H1 (cell line): ENCODE measurements at regions not wholly inside any gene's neighbourhood (a gene's known extent, or its start where the extent isn't known, plus 50 kb on each side); places are given as distances from the start of the nearest gene placed in this dataset.
A peak's percentile ranks its signal among the peaks of the same experiment; 100 is the strongest.

Experiments used
- CTCF ChIA-PET: fragments of 300-600 bp; sonication (Branson Sonifier 250); formaldehyde crosslinking; loops from one replicate; lab custom pipeline; 2021; ENCODE audit not compliant: partially characterized antibody; lab: Charles Lee
- POLR2A ChIA-PET: fragments of 300-600 bp; sonication (Branson Sonifier 250); formaldehyde crosslinking; loops from one replicate; lab custom pipeline; 2021; ENCODE audit warnings: inconsistent platforms; ENCODE audit not compliant: partially characterized antibody; lab: Charles Lee
- DNase-seq, 2 experiments: peaks; one replicate each; pipeline versions ENCODE4 v3.0.0 to v3.0.0-alpha.2; 2010 to 2022; ENCODE audit warnings: low spot score in 2 of 2, low read depth in 1 of 2, mixed read lengths in 1 of 2
- FAIRE-seq: peaks from 2 replicates; lab custom pipeline; 2011; peaks lifted over from hg19 to GRCh38; lab: Jason Lieb, UNC
- H2AFZ ChIP-seq: 2 replicates; pipeline ENCODE4 v1.8.1; 2012; ENCODE audit warnings: low read length, inconsistent platforms
- H2AK5ac ChIP-seq: 2 replicates; pipeline ENCODE4 v1.6.1; 2013; ENCODE audit warnings: low read depth, low read length
- H2BK120ac ChIP-seq: replicated peaks from 2 replicates; pipeline ENCODE3; 2013; ENCODE audit warnings: low read depth, low read length, inconsistent platforms
- H2BK12ac ChIP-seq: 2 replicates; pipeline ENCODE4 v1.6.1; 2013; ENCODE audit warnings: low read depth, low read length
- H2BK15ac ChIP-seq: 2 replicates; pipeline ENCODE4 v1.6.1; 2013; ENCODE audit warnings: low read length
- H2BK20ac ChIP-seq: 2 replicates; pipeline ENCODE4 v1.6.1; 2013; ENCODE audit warnings: low read length
- H2BK5ac ChIP-seq: 2 replicates; pipeline ENCODE4 v1.6.1; 2013; ENCODE audit warnings: low read depth, low read length
- H3K14ac ChIP-seq: 2 replicates; pipeline ENCODE4 v1.6.1; 2013; ENCODE audit warnings: inconsistent platforms; ENCODE audit not compliant: insufficient read length
- H3K18ac ChIP-seq: 2 replicates; pipeline ENCODE4 v1.6.1; 2013; ENCODE audit warnings: low read length; ENCODE audit errors: extremely low read depth
- H3K23ac ChIP-seq: 2 replicates; pipeline ENCODE4 v1.6.1; 2013; ENCODE audit warnings: inconsistent platforms; ENCODE audit not compliant: insufficient read length
- H3K23me2 ChIP-seq: 2 replicates; pipeline ENCODE4 v1.6.1; 2013; ENCODE audit warnings: low read depth, low read length
- H3K27ac ChIP-seq: 2 replicates; pipeline ENCODE4 v1.6.1; 2011; ENCODE audit warnings: low read depth, low read length, inconsistent platforms
- H3K27me3 ChIP-seq, 4 experiments: replicated peaks in 1 of 4; 1 replicate in 1 of 4; 2 replicates in 3 of 4; pipeline versions ENCODE4 v1.6.1 to v1.8.1; 2011 to 2013; ENCODE audit warnings: low read length in 3 of 4, mild to moderate bottlenecking in 3 of 4, inconsistent platforms in 2 of 4, mixed read lengths in 2 of 4, moderate library complexity in 1 of 4; ENCODE audit not compliant: control insufficient read depth in 3 of 4, insufficient read depth in 3 of 4; ENCODE audit errors: extremely low read depth in 1 of 4
- H3K36me3 ChIP-seq, 4 experiments: 2 replicates each; pipeline versions ENCODE4 v1.6.1 to v1.8.1; 2011 to 2013; ENCODE audit warnings: mild to moderate bottlenecking in 4 of 4, low read length in 3 of 4, moderate library complexity in 2 of 4, control low read depth in 1 of 4, inconsistent platforms in 1 of 4; ENCODE audit not compliant: insufficient read depth in 4 of 4, control insufficient read depth in 2 of 4
- H3K4ac ChIP-seq: replicated peaks from 2 replicates; pipeline ENCODE3; 2013; ENCODE audit warnings: low read length, low read depth, mixed read lengths, inconsistent platforms; ENCODE audit not compliant: insufficient read length
- H3K4me1 ChIP-seq, 4 experiments: replicated peaks in 1 of 4; 1 replicate in 1 of 4; 2 replicates in 3 of 4; pipeline versions ENCODE4 v1.6.1 to v1.8.1; 2011 to 2013; ENCODE audit warnings: low read length in 3 of 4, inconsistent platforms in 2 of 4, mixed read lengths in 1 of 4; ENCODE audit not compliant: insufficient read depth in 4 of 4, control insufficient read depth in 3 of 4
- H3K4me2 ChIP-seq, 2 experiments: 2 replicates each; pipeline versions ENCODE4 v1.6.1 to v1.8.1; 2011 to 2013; ENCODE audit warnings: low read depth in 2 of 2, low read length in 2 of 2, control low read depth in 1 of 2, inconsistent platforms in 1 of 2, mild to moderate bottlenecking in 1 of 2; ENCODE audit not compliant: insufficient read depth in 1 of 2
- H3K4me3 ChIP-seq, 4 experiments: fragments of 200-600, 300-600 bp in 1 of 4; sonication (generic), shearing (Covaris generic), sonication (Bioruptor Twin) in 1 of 4; 2 replicates each; pipeline versions ENCODE4 v1.5.1 to v1.8.1; 2011 to 2016; ENCODE audit warnings: low read length in 4 of 4, low read depth in 3 of 4, control low read depth in 2 of 4, inconsistent platforms in 2 of 4, mild to moderate bottlenecking in 2 of 4, mixed read lengths in 1 of 4, moderate library complexity in 1 of 4; ENCODE audit not compliant: insufficient read depth in 2 of 4; ENCODE audit errors: extremely low read depth in 1 of 4
- H3K56ac ChIP-seq: replicated peaks from 2 replicates; pipeline ENCODE3; 2013; ENCODE audit warnings: low read depth, mild to moderate bottlenecking, mixed read lengths, low read length, inconsistent platforms; ENCODE audit not compliant: insufficient read length
- H3K79me1 ChIP-seq: 2 replicates; pipeline ENCODE4 v1.6.1; 2013; ENCODE audit warnings: low read depth, low read length, control low read depth
- H3K79me2 ChIP-seq, 2 experiments: 2 replicates each; pipeline versions ENCODE4 v1.6.1 to v1.8.1; 2012 to 2013; ENCODE audit warnings: low read length in 2 of 2, mild to moderate bottlenecking in 2 of 2, inconsistent platforms in 1 of 2; ENCODE audit not compliant: insufficient read depth in 2 of 2, control insufficient read depth in 1 of 2
- H3K9ac ChIP-seq, 4 experiments: replicated peaks in 1 of 4; 1 replicate in 1 of 4; 2 replicates in 3 of 4; pipeline versions ENCODE4 v1.6.1 to v1.8.1; 2011 to 2013; ENCODE audit warnings: low read depth in 3 of 4, low read length in 3 of 4, control low read depth in 2 of 4, mild to moderate bottlenecking in 2 of 4, moderate library complexity in 2 of 4, inconsistent platforms in 1 of 4; ENCODE audit errors: extremely low read depth in 1 of 4
- H3K9me3 ChIP-seq, 2 experiments: 2 replicates each; pipeline versions ENCODE4 v1.6.1 to v1.8.1; 2012 to 2013; ENCODE audit warnings: mild to moderate bottlenecking in 2 of 2, moderate library complexity in 2 of 2, control low read depth in 1 of 2, inconsistent platforms in 1 of 2, low read depth in 1 of 2, low read length in 1 of 2, mixed read lengths in 1 of 2; ENCODE audit not compliant: insufficient read depth in 2 of 2
- H4K20me1 ChIP-seq, 2 experiments: replicated peaks in 1 of 2; 2 replicates each; pipeline versions ENCODE3 to v1.8.1; 2011 to 2013; ENCODE audit warnings: inconsistent platforms in 2 of 2, low read length in 2 of 2, mild to moderate bottlenecking in 1 of 2; ENCODE audit not compliant: insufficient read depth in 2 of 2, control insufficient read depth in 1 of 2
- H4K5ac ChIP-seq: 2 replicates; pipeline ENCODE4 v1.6.1; 2013; ENCODE audit warnings: low read length, low read depth, mixed read lengths, inconsistent platforms; ENCODE audit not compliant: insufficient read length
- H4K8ac ChIP-seq: 2 replicates; pipeline ENCODE4 v1.8.0; 2013; ENCODE audit warnings: mild to moderate bottlenecking, moderate library complexity, low read length, inconsistent platforms; ENCODE audit not compliant: insufficient read depth; ENCODE audit errors: extremely low read depth
- H4K91ac ChIP-seq: replicated peaks from 2 replicates; pipeline ENCODE3; 2013; ENCODE audit warnings: low read length, mixed read lengths, inconsistent platforms; ENCODE audit not compliant: insufficient read length
- WGBS, 2 experiments: shearing (Covaris generic) in 1 of 2; methylation state at CpG; one replicate each; pipeline versions ENCODE4 v1.1.6 to v1.1.7; 2013 to 2015; ENCODE audit warnings: low lambda C conversion rate in 2 of 2, mixed read lengths in 2 of 2, inconsistent platforms in 1 of 2, low coverage in 1 of 2, missing lambda C conversion rate in 1 of 2; ENCODE audit not compliant: insufficient replicate concordance in 2 of 2, insufficient coverage in 1 of 2, insufficient read length in 1 of 2; ENCODE audit errors: extremely low coverage in 1 of 2, missing lambda C conversion rate in 1 of 2; 5-methylcytosine and 5-hydroxymethylcytosine counted together

DNA sequence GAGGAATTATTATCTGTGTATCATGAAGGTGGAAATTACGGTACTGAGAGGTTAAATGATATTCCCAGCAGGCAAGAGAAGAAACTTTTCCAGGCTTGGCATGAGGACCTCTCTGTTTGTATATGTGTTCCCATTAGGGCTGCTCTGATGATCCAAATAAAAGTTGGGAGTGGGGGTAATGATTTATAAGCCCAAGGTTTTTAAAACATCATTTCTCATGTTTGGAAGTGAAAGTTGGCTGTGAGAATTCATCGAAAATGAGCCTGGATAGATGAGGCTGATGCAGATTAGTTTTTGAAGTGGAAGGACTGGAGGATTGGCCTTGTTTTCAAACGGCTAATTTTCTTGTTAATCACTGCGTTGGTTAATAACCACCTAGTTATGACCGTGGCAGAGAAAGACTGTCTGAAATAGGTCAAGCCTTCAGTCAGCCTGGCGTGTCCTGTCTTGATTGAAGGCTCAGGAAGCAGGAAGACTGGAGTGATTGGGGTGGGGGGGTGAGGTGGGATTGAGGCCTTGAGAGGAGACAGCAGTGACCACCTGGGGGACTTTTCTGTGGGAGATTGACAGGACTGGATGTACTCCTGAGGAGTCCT is 391.0 kb upstream of the WWC1 start:
- Histone ChIP-seq H3K9ac (no peak overlapping the region), H3K79me1 (no peaks in the 10 kb centered on the region), H3K23me2 (no peaks in the 10 kb centered on the region), H3K14ac (no peak overlapping the region), H3K36me3 (no peaks in the 10 kb centered on the region), H4K20me1 (no peaks in the 10 kb centered on the region), H3K9me3 (no peaks in the 10 kb centered on the region), H3K4me1 (peaks cover 0 to 20% (median 6%) of the 10 kb centered on the region in 4 experiments; a peak in 4 of 7 replicates), H4K91ac (peak overlapping the region; percentile 4), H3K4ac (no peak overlapping the region), H2BK20ac (peak overlapping the region; percentile 76; the same call in 1 of the 2 replicates), H2BK15ac (no peak overlapping the region), H3K27me3 (no peaks in the 10 kb centered on the region), H3K18ac (no peak overlapping the region; the same call in 1 of the 2 replicates), H3K23ac (no peak overlapping the region), H3K27ac (no peak overlapping the region), H3K4me3 (no peak overlapping the region), H2BK5ac (no peak overlapping the region), H4K8ac (no peak overlapping the region), H2BK120ac (no peak overlapping the region), H2BK12ac (no peak overlapping the region), H2AFZ (no peak overlapping the region), H3K79me2 (no peaks in the 10 kb centered on the region), H3K4me2 (no peak overlapping the region), H2AK5ac (no peak overlapping the region), H4K5ac (no peak overlapping the region), H3K56ac (no peak overlapping the region)
- peak in 1 of 2 experiments; percentile 28 for DNase-seq
- ChIA-PET CTCF (no interaction called here), POLR2A (no interaction called here)
- no peak for FAIRE-seq
- WGBS, 2 experiments, result 85% methylated on average over 6 of the region's 6 CpGs; no CpG with 5 or more reads in 1 of the 2 experiments
